ENCODE measurements at regions not wholly inside any gene's neighbourhood (a gene's known extent, or its start where the extent isn't known, plus 50 kb on each side); places are given as distances from the start of the nearest gene placed in this dataset.

GRCh38 chr14:98761993-98762392 lies 510.0 kb downstream of the BCL11B start:
- no peak for DNase-seq (ENCODE audit: low spot score)

- DNase-seq (ENCODE audit: low spot score), result no peak
Measured at GRCh38 chr14:98766818-98767217, 505.2 kb downstream of the BCL11B start.

GRCh38 chr14:98769326-98769725 lies 502.7 kb downstream of the BCL11B start:
- DNase-seq (ENCODE audit: low spot score), result no peak

- DNase-seq (ENCODE audit: low spot score), result no peak
Measured at GRCh38 chr14:98770151-98770550, 501.8 kb downstream of the BCL11B start.

GRCh38 chr14:98773814-98774213 lies 498.2 kb downstream of the BCL11B start:
- DNase-seq (ENCODE audit: low spot score), result no peak

- no peak for DNase-seq (ENCODE audit: low spot score)
Measured at GRCh38 chr14:98775892-98776291, 496.1 kb downstream of the BCL11B start.

GRCh38 chr14:98782062-98782461 lies 489.9 kb downstream of the BCL11B start:
- DNase-seq (ENCODE audit: low spot score), result no peak

GRCh38 chr14:98785578-98785977 lies 486.4 kb downstream of the BCL11B start:
- DNase-seq (ENCODE audit: low spot score), result no peak

- no peak for DNase-seq (ENCODE audit: low spot score)
Measured at GRCh38 chr14:98786456-98786855, 485.5 kb downstream of the BCL11B start.

GRCh38 chr14:98791661-98792060 lies 480.3 kb downstream of the BCL11B start:
- DNase-seq (ENCODE audit: low spot score), result no peak

- no peak for DNase-seq (ENCODE audit: low spot score)
Measured at GRCh38 chr14:98792171-98792570, 479.8 kb downstream of the BCL11B start.

- DNase-seq (ENCODE audit: low spot score), result no peak
Measured at GRCh38 chr14:98798099-98798498, 473.9 kb downstream of the BCL11B start.

GRCh38 chr14:98799891-98800290 lies 472.1 kb downstream of the BCL11B start:
- no peak for DNase-seq (ENCODE audit: low spot score)

- DNase-seq (ENCODE audit: low spot score), result no peak
Measured at GRCh38 chr14:98802044-98802443, 470.0 kb downstream of the BCL11B start.

- DNase-seq (ENCODE audit: low spot score), result no peak
Measured at GRCh38 chr14:98803196-98803595, 468.8 kb downstream of the BCL11B start.

GRCh38 chr14:98808494-98809407 lies 463.2 kb downstream of the BCL11B start:
- no peak for DNase-seq (ENCODE audit: low spot score)

- peak; percentile 22 for DNase-seq (ENCODE audit: low spot score)
Measured at GRCh38 chr14:98816195-98816594, 455.8 kb downstream of the BCL11B start.

- DNase-seq (ENCODE audit: low spot score), result peak; percentile 31
Measured at GRCh38 chr14:98816720-98817119, 455.3 kb downstream of the BCL11B start.

GRCh38 chr14:98819132-98819866 lies 452.7 kb downstream of the BCL11B start:
- peak; percentile 48 for DNase-seq (ENCODE audit: low spot score)

- DNase-seq (ENCODE audit: low spot score), result peak; percentile 4
Measured at GRCh38 chr14:98819867-98820206, 452.2 kb downstream of the BCL11B start.

- DNase-seq (ENCODE audit: low spot score), result no peak
Measured at GRCh38 chr14:98822917-98823316, 449.1 kb downstream of the BCL11B start.

- no peak for DNase-seq (ENCODE audit: low spot score)
Measured at GRCh38 chr14:98826618-98827017, 445.4 kb downstream of the BCL11B start.

- no peak for DNase-seq (ENCODE audit: low spot score)
Measured at GRCh38 chr14:98834119-98834518, 437.9 kb downstream of the BCL11B start.

Data from left forelimb (tissue), 1 donor.